ENCODE measurements at regions not wholly inside any gene's neighbourhood (a gene's known extent, or its start where the extent isn't known, plus 50 kb on each side); places are given as distances from the start of the nearest gene placed in this dataset.
"Not testable (repeated sequence)": the region's sequence is repeated elsewhere in the genome, so short reads cannot be mapped to it uniquely, and the experiment has no call there.

DNA sequence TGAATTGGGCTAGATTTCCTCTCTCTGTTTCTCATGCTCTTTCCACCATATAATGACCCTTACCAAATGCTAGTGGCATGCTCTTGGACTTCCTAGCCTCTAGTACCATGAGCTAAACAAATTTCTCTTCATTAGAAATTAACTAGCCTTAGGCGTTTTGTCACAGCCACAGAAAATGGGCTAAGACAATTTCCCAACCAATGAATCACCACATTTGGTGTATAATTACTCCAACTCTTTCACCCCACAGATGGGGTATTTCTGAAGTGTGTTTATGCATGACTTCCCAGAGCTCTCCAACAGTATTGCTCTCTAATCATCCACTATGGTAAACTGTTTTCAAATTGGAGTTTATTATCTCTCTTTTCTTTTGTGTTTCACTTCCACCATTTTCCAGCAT is 1041.1 kb upstream of the COX7C start:
- WGBS, 2 donors: 84 to 96% methylated on average over 1 of the region's 1 CpG
- DNase-seq (ENCODE audit: low spot score in 2 of 2): no peak
- Histone ChIP-seq H3K27ac (no peak overlapping the region), H3K36me3 (no peaks in the 10 kb centered on the region), H3K27me3 (no peaks in the 10 kb centered on the region), H3K4me1 (no peaks in the 10 kb centered on the region), H3K9me3 (no peaks in the 10 kb centered on the region), H3K4me3 (no peak overlapping the region)
- TF ChIP-seq, protein P1, sequence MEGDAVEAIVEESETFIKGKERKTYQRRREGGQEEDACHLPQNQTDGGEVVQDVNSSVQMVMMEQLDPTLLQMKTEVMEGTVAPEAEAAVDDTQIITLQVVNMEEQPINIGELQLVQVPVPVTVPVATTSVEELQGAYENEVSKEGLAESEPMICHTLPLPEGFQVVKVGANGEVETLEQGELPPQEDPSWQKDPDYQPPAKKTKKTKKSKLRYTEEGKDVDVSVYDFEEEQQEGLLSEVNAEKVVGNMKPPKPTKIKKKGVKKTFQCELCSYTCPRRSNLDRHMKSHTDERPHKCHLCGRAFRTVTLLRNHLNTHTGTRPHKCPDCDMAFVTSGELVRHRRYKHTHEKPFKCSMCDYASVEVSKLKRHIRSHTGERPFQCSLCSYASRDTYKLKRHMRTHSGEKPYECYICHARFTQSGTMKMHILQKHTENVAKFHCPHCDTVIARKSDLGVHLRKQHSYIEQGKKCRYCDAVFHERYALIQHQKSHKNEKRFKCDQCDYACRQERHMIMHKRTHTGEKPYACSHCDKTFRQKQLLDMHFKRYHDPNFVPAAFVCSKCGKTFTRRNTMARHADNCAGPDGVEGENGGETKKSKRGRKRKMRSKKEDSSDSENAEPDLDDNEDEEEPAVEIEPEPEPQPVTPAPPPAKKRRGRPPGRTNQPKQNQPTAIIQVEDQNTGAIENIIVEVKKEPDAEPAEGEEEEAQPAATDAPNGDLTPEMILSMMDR (IDR thresholded peaks at IDR 0.05): no peak
- TF ChIP-seq EP300 (IDR thresholded peaks at IDR 0.05) (no peak), POLR2A (IDR thresholded peaks at IDR 0.05) (no peak)

DNA sequence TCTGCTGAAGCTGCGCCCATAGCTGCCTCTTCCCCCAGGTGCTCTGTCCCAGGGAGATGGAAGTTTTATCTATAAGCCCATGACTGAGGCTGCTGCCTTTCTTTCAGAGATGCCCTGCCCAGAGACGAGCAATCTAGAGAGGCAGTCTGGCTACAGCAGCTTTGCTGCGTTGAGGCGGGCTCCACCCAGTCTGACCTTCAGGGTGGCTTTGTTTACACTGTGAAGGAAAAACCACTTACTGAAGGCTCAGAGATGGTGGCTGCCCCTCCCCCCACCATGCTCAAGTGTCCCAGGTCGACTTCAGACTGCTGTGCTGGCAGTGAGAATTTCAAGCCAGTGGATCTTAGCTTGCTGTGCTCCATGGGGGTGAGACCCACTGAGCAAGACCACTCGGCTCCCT is 1029.9 kb upstream of the COX7C start:
- H3K4me3 ChIP-seq; H3K36me3 ChIP-seq; H3K4me1 ChIP-seq; DNase-seq (ENCODE audit: low spot score in 2 of 2); H3K27me3 ChIP-seq; H3K27ac ChIP-seq: not testable (repeated sequence)
- 38 to 42% methylated on average over 5 to 6 of the region's 6 CpGs for WGBS, 2 donors
- peaks cover 0 to 22% (median 2%) of the 10 kb centered on the region in 4 donors for H3K9me3 ChIP-seq

DNA sequence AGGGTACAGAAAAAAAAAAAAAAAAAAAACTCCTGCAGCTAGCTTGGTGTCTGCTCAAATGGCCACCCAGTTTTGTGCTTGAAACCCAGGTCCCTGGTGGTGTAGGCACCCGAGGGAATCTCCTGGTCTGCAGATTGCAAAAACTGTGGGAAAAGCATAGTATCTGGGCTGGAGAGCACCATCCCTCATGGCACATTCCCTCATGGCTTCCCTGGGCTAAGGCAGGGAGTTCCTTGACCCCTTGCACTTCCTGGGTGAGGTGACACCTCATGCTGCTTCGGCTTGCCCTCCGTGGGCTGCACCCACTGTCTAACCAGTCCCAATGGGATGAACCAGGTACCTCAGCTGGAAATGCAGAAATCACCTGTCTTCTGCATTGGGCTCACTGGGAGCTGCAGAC is 1029.5 kb upstream of the COX7C start:
- H3K4me3 ChIP-seq; DNase-seq (ENCODE audit: low spot score in 2 of 2); H3K36me3 ChIP-seq; H3K27ac ChIP-seq; H3K4me1 ChIP-seq; H3K27me3 ChIP-seq: not testable (repeated sequence)
- WGBS, 2 donors: 82 to 83% methylated on average over 3 of the region's 3 CpGs
- peaks cover 0 to 21% (median 2%) of the 10 kb centered on the region in 4 donors for H3K9me3 ChIP-seq

DNA sequence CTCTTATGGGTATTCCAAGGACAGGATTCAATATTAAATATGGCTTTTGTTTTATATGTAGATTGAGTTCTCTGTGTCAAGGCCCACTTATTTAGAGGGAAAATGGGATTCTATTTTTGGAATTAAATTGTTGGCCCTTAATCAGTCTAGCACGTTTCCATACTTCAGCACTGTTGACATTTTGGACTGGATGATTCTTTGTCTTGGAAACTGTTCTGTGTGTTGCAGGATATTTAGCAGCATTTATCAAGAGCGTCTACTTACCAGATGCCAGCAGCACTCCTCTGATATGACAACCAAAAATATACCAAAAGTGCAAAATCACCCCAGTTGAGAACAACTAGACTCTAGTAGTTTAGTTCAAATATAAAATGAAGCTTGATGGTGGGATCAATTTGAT is 1027.0 kb upstream of the COX7C start:
- WGBS, 2 donors: 50 to 54% methylated on average over 2 of the region's 2 CpGs
- no peak for TF ChIP-seq POLR2A (IDR thresholded peaks at IDR 0.05)
- no peak for TF ChIP-seq EP300 (IDR thresholded peaks at IDR 0.05)
- TF ChIP-seq, protein P1 (IDR thresholded peaks at IDR 0.05): no peak

DNA sequence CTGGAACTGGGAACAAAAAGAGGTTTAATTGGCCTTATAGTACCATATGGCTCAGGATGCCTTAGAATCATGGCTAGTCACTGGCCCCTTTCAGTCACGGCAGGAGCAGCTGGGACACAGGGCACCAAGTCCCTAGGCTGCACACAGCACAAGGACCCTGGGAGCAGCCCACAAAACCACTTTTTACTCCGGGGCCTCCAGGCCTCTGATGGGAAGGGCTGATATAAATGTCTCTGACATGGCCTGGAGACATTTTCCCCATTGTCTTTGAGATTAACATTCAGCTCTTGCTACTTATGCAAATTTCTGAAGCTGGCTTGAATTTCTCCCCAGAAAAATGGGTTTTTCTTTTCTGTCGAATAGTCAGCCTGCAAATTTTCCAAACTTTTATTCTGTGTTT is 1026.4 kb upstream of the COX7C start:
- 81 to 86% methylated on average over 3 of the region's 3 CpGs for WGBS, 2 donors
- Histone ChIP-seq H3K27me3 (no peaks in the 10 kb centered on the region), H3K36me3 (no peaks in the 10 kb centered on the region)

More for the DNA sequence above, 1027.0 kb upstream of the COX7C start:
- H3K9me3 ChIP-seq: peaks cover 0 to 9% (median 2%) of the 10 kb centered on the region in 4 donors
- no peaks in the 10 kb centered on the region for H3K27me3 ChIP-seq
- no peak for DNase-seq (ENCODE audit: low spot score in 2 of 2)
- no peak overlapping the region for H3K4me3 ChIP-seq
- no peaks in the 10 kb centered on the region for H3K36me3 ChIP-seq
- no peak overlapping the region for H3K27ac ChIP-seq
- H3K4me1 ChIP-seq: no peaks in the 10 kb centered on the region

DNA sequence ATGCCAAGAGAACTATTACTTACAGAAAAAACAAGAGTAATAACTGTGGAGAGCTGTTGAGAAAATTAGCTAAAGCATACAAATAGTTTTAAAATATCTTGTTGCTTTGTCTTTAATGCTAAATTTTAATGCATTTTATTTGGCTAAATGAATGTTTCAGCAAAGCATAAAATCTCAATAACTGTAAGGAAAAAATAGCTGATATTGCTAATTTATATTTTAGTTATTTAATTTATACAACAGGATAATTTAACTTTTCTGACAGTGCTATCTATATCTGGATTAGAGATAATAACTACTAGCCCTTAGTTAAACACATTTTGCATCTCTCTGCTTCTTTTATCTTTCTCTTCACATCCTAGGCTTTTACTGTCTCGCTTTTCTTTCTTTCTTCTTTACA is 1014.9 kb upstream of the COX7C start:
- no peak overlapping the region for H3K4me3 ChIP-seq
- TF ChIP-seq, protein P1 (IDR thresholded peaks at IDR 0.05): no peak
- TF ChIP-seq EP300 (IDR thresholded peaks at IDR 0.05) (no peak), POLR2A (IDR thresholded peaks at IDR 0.05) (no peak)
- 87 to 92% methylated on average over 1 of the region's 1 CpG for WGBS, 2 donors
- H3K36me3 ChIP-seq: no peaks in the 10 kb centered on the region
- peaks cover 0 to 11% (median 0%) of the 10 kb centered on the region in 4 donors for H3K9me3 ChIP-seq
- H3K27ac ChIP-seq: no peak overlapping the region
- H3K4me1 ChIP-seq: no peaks in the 10 kb centered on the region
- no peak for DNase-seq (ENCODE audit: low spot score in 2 of 2)
- H3K27me3 ChIP-seq: no peaks in the 10 kb centered on the region

More for the DNA sequence above, 1026.4 kb upstream of the COX7C start:
- H3K27ac ChIP-seq: no peak overlapping the region
- DNase-seq (ENCODE audit: low spot score in 2 of 2): no peak
- no peaks in the 10 kb centered on the region for H3K4me1 ChIP-seq
- no peak for TF ChIP-seq POLR2A (IDR thresholded peaks at IDR 0.05)
- no peak for TF ChIP-seq EP300 (IDR thresholded peaks at IDR 0.05)
- TF ChIP-seq, protein P1 (IDR thresholded peaks at IDR 0.05): no peak
- peaks cover 0 to 4% (median 1%) of the 10 kb centered on the region in 4 donors for H3K9me3 ChIP-seq
- H3K4me3 ChIP-seq: no peak overlapping the region
